Uterus (tissue), 2 donors: ENCODE measurements at regions not wholly inside any gene's neighbourhood (a gene's known extent, or its start where the extent isn't known, plus 50 kb on each side); places are given as distances from the start of the nearest gene placed in this dataset.

Source experiments
- POLR2A ChIP-seq, 2 donors: fragments of 450-650 bp; IDR thresholded peaks; one replicate each; pipeline ENCODE4 v1.6.1; 2016; ENCODE audit warnings: antibody characterized with exemption in 2 of 2, mild to moderate bottlenecking in 1 of 2, moderate library complexity in 1 of 2
- TF ChIP-seq, protein P1 (sequence below), 4 experiments: fragments of 200-600 bp in 2 of 4; fragments of 450-650 bp in 2 of 4; sonication (generic) in 2 of 4; IDR thresholded peaks; one replicate each; pipeline ENCODE4 v1.5.1; 2016 to 2019; ENCODE audit warnings: antibody characterized with exemption in 4 of 4, mild to moderate bottlenecking in 2 of 4, moderate library complexity in 1 of 4

DNA sequence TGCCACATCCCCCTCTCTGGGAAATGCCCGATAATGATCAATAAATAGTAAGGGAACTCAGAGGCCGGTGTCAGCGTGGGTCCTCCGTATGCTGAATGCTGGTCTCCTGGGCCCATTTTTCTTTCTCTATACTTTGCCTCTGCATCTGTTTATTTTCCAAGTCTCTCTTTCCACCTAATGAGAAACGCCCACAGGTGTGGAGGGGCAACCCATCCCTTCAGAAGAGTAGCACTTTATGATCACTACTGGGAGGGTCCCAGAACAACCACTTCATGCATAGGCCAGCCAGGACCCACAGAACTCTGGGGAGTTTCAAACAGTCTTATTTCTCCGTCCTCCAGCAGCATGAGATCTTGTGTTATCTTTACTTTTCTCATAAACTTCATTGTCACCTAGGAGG, 100.1 kb downstream of the CEP44 start:
- TF ChIP-seq, protein P1, sequence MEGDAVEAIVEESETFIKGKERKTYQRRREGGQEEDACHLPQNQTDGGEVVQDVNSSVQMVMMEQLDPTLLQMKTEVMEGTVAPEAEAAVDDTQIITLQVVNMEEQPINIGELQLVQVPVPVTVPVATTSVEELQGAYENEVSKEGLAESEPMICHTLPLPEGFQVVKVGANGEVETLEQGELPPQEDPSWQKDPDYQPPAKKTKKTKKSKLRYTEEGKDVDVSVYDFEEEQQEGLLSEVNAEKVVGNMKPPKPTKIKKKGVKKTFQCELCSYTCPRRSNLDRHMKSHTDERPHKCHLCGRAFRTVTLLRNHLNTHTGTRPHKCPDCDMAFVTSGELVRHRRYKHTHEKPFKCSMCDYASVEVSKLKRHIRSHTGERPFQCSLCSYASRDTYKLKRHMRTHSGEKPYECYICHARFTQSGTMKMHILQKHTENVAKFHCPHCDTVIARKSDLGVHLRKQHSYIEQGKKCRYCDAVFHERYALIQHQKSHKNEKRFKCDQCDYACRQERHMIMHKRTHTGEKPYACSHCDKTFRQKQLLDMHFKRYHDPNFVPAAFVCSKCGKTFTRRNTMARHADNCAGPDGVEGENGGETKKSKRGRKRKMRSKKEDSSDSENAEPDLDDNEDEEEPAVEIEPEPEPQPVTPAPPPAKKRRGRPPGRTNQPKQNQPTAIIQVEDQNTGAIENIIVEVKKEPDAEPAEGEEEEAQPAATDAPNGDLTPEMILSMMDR (IDR thresholded peaks at IDR 0.05) = no peak
- TF ChIP-seq POLR2A (IDR thresholded peaks at IDR 0.05) = no peak
